ENCODE measurements at regions not wholly inside any gene's neighbourhood (a gene's known extent, or its start where the extent isn't known, plus 50 kb on each side); places are given as distances from the start of the nearest gene placed in this dataset.

- TF ChIP-seq POLR2AphosphoS5 (IDR thresholded peaks at IDR 0.05; ENCODE audit: low read depth, low read length) = no peak
- no peak for TF ChIP-seq GABPA (IDR thresholded peaks at IDR 0.05; ENCODE audit: low read depth)
Measured at GRCh38 chr2:129575431-129575830, 404.0 kb upstream of the RAB6C start.

Measured in SK-N-SH (cell line).